ENCODE measurements at regions not wholly inside any gene's neighbourhood (a gene's known extent, or its start where the extent isn't known, plus 50 kb on each side); places are given as distances from the start of the nearest gene placed in this dataset.

GRCh38 chr1:69290291-69290690 lies 277.4 kb upstream of the LRRC7 start:
- DNase-seq = no peak
- Histone ChIP-seq H3K9me3 (no peaks in the 10 kb centered on the region), H3K27me3 (no peaks in the 10 kb centered on the region), H3K4me3 (no peak overlapping the region), H3K27ac (no peak overlapping the region), H3K36me3 (no peaks in the 10 kb centered on the region), H3K4me1 (no peaks in the 10 kb centered on the region)
- intact Hi-C loops (cut with DNase I; ENCODE audit: low total_unique reads) = no loop called here
- no peak for TF ChIP-seq CTCF (IDR thresholded peaks at IDR 0.05)

- no peaks in the 10 kb centered on the region for H3K27me3 ChIP-seq
- H3K36me3 ChIP-seq = no peaks in the 10 kb centered on the region
- H3K9me3 ChIP-seq = no peaks in the 10 kb centered on the region
- intact Hi-C loops (cut with DNase I; ENCODE audit: low total_unique reads) = no loop called here
- H3K27ac ChIP-seq = no peak overlapping the region
- no peaks in the 10 kb centered on the region for H3K4me1 ChIP-seq
- no peak overlapping the region for H3K4me3 ChIP-seq
- no peak for DNase-seq
- no peak for TF ChIP-seq CTCF (IDR thresholded peaks at IDR 0.05)
Observed at GRCh38 chr1:69291541-69291940, 276.2 kb upstream of the LRRC7 start.

GRCh38 chr1:69292833-69293232 lies 274.9 kb upstream of the LRRC7 start:
- Histone ChIP-seq H3K36me3 (no peaks in the 10 kb centered on the region), H3K4me1 (no peaks in the 10 kb centered on the region), H3K27ac (no peak overlapping the region), H3K4me3 (no peak overlapping the region), H3K27me3 (no peaks in the 10 kb centered on the region), H3K9me3 (no peaks in the 10 kb centered on the region)
- intact Hi-C loops (cut with DNase I; ENCODE audit: low total_unique reads) = no loop called here
- no peak for DNase-seq
- no peak for TF ChIP-seq CTCF (IDR thresholded peaks at IDR 0.05)

GRCh38 chr1:69294171-69294570 lies 273.6 kb upstream of the LRRC7 start:
- no peak overlapping the region for H3K4me3 ChIP-seq
- intact Hi-C loops (cut with DNase I; ENCODE audit: low total_unique reads) = no loop called here
- no peaks in the 10 kb centered on the region for H3K4me1 ChIP-seq
- H3K27me3 ChIP-seq = no peaks in the 10 kb centered on the region
- DNase-seq = no peak
- no peaks in the 10 kb centered on the region for H3K9me3 ChIP-seq
- no peaks in the 10 kb centered on the region for H3K36me3 ChIP-seq
- H3K27ac ChIP-seq = no peak overlapping the region
- TF ChIP-seq CTCF (IDR thresholded peaks at IDR 0.05) = no peak

GRCh38 chr1:69295265-69295664 lies 272.5 kb upstream of the LRRC7 start:
- TF ChIP-seq CTCF (IDR thresholded peaks at IDR 0.05) = no peak
- intact Hi-C loops (cut with DNase I; ENCODE audit: low total_unique reads) = no loop called here
- no peaks in the 10 kb centered on the region for H3K27me3 ChIP-seq
- H3K27ac ChIP-seq = no peak overlapping the region
- H3K36me3 ChIP-seq = no peaks in the 10 kb centered on the region
- no peak overlapping the region for H3K4me3 ChIP-seq
- H3K4me1 ChIP-seq = no peaks in the 10 kb centered on the region
- H3K9me3 ChIP-seq = no peaks in the 10 kb centered on the region
- no peak for DNase-seq

GRCh38 chr1:69305621-69306020 lies 262.1 kb upstream of the LRRC7 start:
- intact Hi-C loops (cut with DNase I; ENCODE audit: low total_unique reads) = no loop called here
- no peaks in the 10 kb centered on the region for H3K4me1 ChIP-seq
- no peaks in the 10 kb centered on the region for H3K9me3 ChIP-seq
- TF ChIP-seq CTCF (IDR thresholded peaks at IDR 0.05) = no peak
- no peak overlapping the region for H3K27ac ChIP-seq
- no peak for DNase-seq
- H3K36me3 ChIP-seq = no peaks in the 10 kb centered on the region
- H3K27me3 ChIP-seq = no peaks in the 10 kb centered on the region
- H3K4me3 ChIP-seq = no peak overlapping the region

Measured in tibial artery (tissue), 4 donors.